ENCODE measurements at regions not wholly inside any gene's neighbourhood (a gene's known extent, or its start where the extent isn't known, plus 50 kb on each side); places are given as distances from the start of the nearest gene placed in this dataset.

DNA sequence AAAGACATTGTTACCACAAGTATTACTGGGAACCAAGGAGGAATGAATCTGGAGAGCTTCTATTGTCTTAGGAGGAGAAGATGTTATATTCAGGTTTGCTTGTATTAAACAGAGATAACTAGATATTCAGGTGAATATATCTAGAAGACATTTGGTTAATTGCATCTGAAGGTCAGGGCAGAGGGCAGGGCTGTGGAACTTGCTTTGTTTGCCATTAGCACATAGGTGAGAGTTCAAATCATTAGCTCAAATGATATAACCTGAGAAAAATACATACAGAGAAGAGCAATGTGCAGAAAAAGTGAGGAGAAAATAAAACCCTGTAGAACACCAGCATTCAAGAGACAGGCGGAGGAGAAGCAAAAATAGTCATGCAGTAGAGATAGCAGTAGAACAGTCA, 116.8 kb downstream of the DNAJB9 start:
- H3K9me3 ChIP-seq (ENCODE audit: control insufficient read depth, insufficient read depth, low read length), result no peaks in the 10 kb centered on the region
- H3K36me3 ChIP-seq (ENCODE audit: control insufficient read depth, insufficient read depth, low read length), result no peaks in the 10 kb centered on the region
- H3K27me3 ChIP-seq (ENCODE audit: control insufficient read depth, insufficient read depth, low read length), result no peaks in the 10 kb centered on the region
- H3K27ac ChIP-seq (ENCODE audit: low read length), result no peak overlapping the region
- no CpG with 5 or more reads among the region's 1 CpG for WGBS (ENCODE audit: insufficient coverage, insufficient read length)
- no peak overlapping the region for H3K4me3 ChIP-seq (ENCODE audit: low read length)
- no peaks in the 10 kb centered on the region for H3K4me1 ChIP-seq (ENCODE audit: control insufficient read depth, insufficient read depth, low read length)
- DNase-seq (ENCODE audit: low read depth, low spot score), result no peak

DNA sequence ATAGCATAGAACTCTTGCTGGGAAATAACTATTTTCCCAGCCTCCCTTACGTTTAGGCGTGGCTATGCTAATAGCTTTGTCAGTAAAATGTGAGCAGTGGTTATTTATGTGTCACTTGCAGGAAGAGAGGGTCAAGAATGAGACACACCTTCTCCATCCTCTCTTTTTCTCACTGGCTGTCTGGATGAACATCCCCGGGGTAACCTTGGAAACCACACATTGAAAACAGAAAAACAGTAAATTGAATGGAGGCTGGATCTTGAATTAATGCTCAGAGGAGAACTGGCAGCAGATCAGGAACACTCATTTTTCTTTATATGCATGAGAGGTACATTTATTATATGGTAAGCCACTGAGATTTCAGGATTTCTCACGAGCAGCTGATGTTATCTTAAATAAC, 127.6 kb downstream of the DNAJB9 start:
- no peak for DNase-seq (ENCODE audit: low read depth, low spot score)
- no peaks in the 10 kb centered on the region for H3K4me1 ChIP-seq (ENCODE audit: control insufficient read depth, insufficient read depth, low read length)
- no peak overlapping the region for H3K4me3 ChIP-seq (ENCODE audit: low read length)
- no peaks in the 10 kb centered on the region for H3K36me3 ChIP-seq (ENCODE audit: control insufficient read depth, insufficient read depth, low read length)
- no peak overlapping the region for H3K27ac ChIP-seq (ENCODE audit: low read length)
- no peaks in the 10 kb centered on the region for H3K9me3 ChIP-seq (ENCODE audit: control insufficient read depth, insufficient read depth, low read length)
- no CpG with 5 or more reads among the region's 4 CpGs for WGBS (ENCODE audit: insufficient coverage, insufficient read length)
- H3K27me3 ChIP-seq (ENCODE audit: control insufficient read depth, insufficient read depth, low read length), result no peaks in the 10 kb centered on the region

DNA sequence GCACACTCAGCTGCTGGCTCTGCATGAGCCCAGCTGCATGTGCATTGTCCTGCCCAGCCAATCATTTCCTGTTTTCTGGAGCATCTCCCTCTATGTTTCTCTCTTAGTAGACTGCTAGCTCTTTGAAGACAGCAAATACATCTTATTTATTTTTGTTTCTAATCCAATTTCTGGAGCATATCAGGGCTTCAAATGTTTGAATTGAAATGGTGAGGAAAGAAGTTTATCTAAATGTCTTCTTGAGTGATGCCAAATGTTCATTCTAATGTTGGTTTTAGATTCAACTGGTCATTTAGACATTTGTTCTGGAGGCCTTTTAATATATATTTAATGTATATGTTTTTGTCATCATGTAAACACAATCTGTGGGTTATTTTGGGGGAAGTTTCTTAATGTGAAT, 141.9 kb downstream of the DNAJB9 start:
- Histone ChIP-seq H3K27me3 (ENCODE audit: control insufficient read depth, insufficient read depth, low read length) (no peaks in the 10 kb centered on the region), H3K9me3 (ENCODE audit: control insufficient read depth, insufficient read depth, low read length) (no peaks in the 10 kb centered on the region), H3K36me3 (ENCODE audit: control insufficient read depth, insufficient read depth, low read length) (no peaks in the 10 kb centered on the region), H3K4me3 (ENCODE audit: low read length) (no peak overlapping the region), H3K27ac (ENCODE audit: low read length) (no peak overlapping the region), H3K4me1 (ENCODE audit: control insufficient read depth, insufficient read depth, low read length) (no peaks in the 10 kb centered on the region)
- no peak for DNase-seq (ENCODE audit: low read depth, low spot score)

DNA sequence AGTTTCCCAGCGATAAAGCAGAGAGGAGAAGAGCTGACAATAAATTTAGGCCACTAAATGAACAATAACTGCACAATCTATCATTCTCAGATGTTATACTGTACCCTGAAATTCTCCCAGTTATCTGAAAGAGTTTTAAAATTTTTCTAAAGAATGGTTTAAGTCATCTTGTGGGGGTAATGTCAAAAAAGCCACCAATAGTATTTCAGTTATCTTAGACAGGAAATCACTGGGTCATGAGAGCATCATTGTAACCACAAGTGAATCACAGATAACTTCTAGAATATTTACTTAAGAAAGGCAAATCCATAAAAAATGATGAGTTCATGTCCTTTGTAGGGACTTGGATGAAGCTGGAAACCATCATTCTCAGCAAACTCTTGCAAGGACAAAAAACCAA, 147.1 kb downstream of the DNAJB9 start:
- no peak overlapping the region for H3K27ac ChIP-seq (ENCODE audit: low read length)
- H3K4me3 ChIP-seq (ENCODE audit: low read length), result no peak overlapping the region
- no peak for DNase-seq (ENCODE audit: low read depth, low spot score)
- WGBS (ENCODE audit: insufficient coverage, insufficient read length), result no CpG with 5 or more reads among the region's 1 CpG
- H3K9me3 ChIP-seq (ENCODE audit: control insufficient read depth, insufficient read depth, low read length), result no peaks in the 10 kb centered on the region
- no peaks in the 10 kb centered on the region for H3K27me3 ChIP-seq (ENCODE audit: control insufficient read depth, insufficient read depth, low read length)
- no peaks in the 10 kb centered on the region for H3K36me3 ChIP-seq (ENCODE audit: control insufficient read depth, insufficient read depth, low read length)
- H3K4me1 ChIP-seq (ENCODE audit: control insufficient read depth, insufficient read depth, low read length), result no peaks in the 10 kb centered on the region

DNA sequence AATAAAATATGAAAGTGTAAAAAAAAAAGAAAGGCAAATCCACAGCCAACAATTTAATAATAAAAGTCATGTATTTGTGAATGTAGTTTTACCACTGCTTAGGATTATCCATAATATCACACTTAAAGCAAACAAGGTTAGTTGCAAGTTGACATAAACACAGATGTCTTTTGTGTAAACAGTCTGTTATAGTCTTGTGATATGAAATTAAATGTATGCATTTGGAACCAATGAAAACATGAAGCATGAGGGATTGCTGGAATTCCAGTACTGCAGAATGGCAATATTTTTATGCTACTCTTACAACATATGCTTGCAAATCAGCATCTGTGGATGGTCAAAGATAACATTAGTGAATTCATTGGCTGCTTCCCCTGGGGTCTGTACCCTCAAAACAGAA, 148.1 kb downstream of the DNAJB9 start:
- no peak overlapping the region for H3K27ac ChIP-seq (ENCODE audit: low read length)

DNA sequence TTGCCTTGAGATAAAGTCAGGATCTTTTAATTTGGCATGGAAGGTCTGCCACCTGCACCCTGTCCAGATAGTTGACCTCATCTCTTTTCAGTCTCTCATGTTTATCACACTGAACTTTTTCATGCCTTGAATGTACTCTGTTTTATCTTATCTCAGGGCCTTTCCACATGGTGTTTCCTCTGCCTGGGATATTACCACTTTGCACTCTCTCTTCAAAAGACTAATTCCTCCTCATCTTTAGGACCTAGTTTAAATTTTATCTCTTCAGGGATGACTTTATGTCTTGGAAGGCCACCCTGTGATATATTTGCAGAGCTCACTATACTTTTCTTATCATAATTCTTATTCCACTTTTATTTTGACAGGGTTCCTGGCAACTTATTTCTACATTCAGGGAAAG, 150.0 kb downstream of the DNAJB9 start:
- H3K27me3 ChIP-seq (ENCODE audit: control insufficient read depth, insufficient read depth, low read length), result no peaks in the 10 kb centered on the region
- H3K36me3 ChIP-seq (ENCODE audit: control insufficient read depth, insufficient read depth, low read length), result no peaks in the 10 kb centered on the region
- no peaks in the 10 kb centered on the region for H3K4me1 ChIP-seq (ENCODE audit: control insufficient read depth, insufficient read depth, low read length)
- H3K4me3 ChIP-seq (ENCODE audit: low read length), result no peak overlapping the region
- no peak for DNase-seq (ENCODE audit: low read depth, low spot score)
- no peak overlapping the region for H3K27ac ChIP-seq (ENCODE audit: low read length)
- no peaks in the 10 kb centered on the region for H3K9me3 ChIP-seq (ENCODE audit: control insufficient read depth, insufficient read depth, low read length)

More for the DNA sequence above, 148.1 kb downstream of the DNAJB9 start:
- H3K27me3 ChIP-seq (ENCODE audit: control insufficient read depth, insufficient read depth, low read length), result no peaks in the 10 kb centered on the region
- H3K36me3 ChIP-seq (ENCODE audit: control insufficient read depth, insufficient read depth, low read length), result no peaks in the 10 kb centered on the region
- no peak for DNase-seq (ENCODE audit: low read depth, low spot score)
- no peaks in the 10 kb centered on the region for H3K9me3 ChIP-seq (ENCODE audit: control insufficient read depth, insufficient read depth, low read length)
- no peak overlapping the region for H3K4me3 ChIP-seq (ENCODE audit: low read length)
- H3K4me1 ChIP-seq (ENCODE audit: control insufficient read depth, insufficient read depth, low read length), result no peaks in the 10 kb centered on the region

DNA sequence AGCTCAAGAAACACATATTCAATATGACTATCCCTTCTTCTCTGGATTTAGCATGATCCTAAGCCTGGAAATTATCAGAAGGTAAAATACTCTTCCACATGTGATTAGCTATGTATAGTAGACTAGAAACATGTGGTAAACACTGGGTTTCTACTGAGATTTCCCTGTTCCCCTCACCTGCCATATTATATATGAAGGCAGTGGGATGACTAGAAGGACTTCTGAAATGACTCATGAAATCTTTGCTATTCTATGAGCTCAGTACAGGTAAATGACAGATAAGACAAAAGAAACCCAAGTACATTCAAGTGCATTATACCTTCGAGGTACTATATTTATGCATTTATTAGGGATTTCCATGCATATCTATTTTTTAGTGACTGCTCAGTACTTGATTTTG, 152.9 kb downstream of the DNAJB9 start:
- Histone ChIP-seq H3K4me3 (ENCODE audit: low read length) (no peak overlapping the region), H3K4me1 (ENCODE audit: control insufficient read depth, insufficient read depth, low read length) (no peaks in the 10 kb centered on the region), H3K36me3 (ENCODE audit: control insufficient read depth, insufficient read depth, low read length) (no peaks in the 10 kb centered on the region), H3K27ac (ENCODE audit: low read length) (no peak overlapping the region), H3K9me3 (ENCODE audit: control insufficient read depth, insufficient read depth, low read length) (no peaks in the 10 kb centered on the region), H3K27me3 (ENCODE audit: control insufficient read depth, insufficient read depth, low read length) (no peaks in the 10 kb centered on the region)
- WGBS (ENCODE audit: insufficient coverage, insufficient read length), result no CpG with 5 or more reads among the region's 1 CpG
- DNase-seq (ENCODE audit: low read depth, low spot score), result no peak

DNA sequence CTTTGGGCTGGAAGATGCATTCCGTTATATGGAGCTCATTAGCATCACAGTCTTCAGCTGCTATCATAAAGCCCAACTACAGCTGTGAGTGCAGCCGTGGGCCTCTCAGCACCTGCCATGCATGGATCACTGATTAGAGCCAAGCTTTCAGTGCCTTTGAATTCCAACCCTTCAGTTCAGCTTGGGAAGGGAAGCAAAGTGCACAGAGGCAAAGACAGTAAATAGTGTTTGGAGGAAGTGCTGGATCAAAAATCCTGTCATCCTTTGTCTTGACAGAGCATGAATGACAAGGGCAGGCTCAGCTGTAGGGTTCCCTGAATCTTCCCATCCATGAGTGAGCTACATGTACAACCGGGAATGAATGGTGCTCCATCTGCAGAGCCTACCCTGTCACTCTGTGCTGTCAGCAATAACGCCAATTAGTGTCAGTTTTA, 153.7 kb downstream of the DNAJB9 start:
- Histone ChIP-seq H3K36me3 (ENCODE audit: control insufficient read depth, insufficient read depth, low read length) (no peaks in the 10 kb centered on the region), H3K4me3 (ENCODE audit: low read length) (no peak overlapping the region), H3K4me1 (ENCODE audit: control insufficient read depth, insufficient read depth, low read length) (no peaks in the 10 kb centered on the region), H3K27me3 (ENCODE audit: control insufficient read depth, insufficient read depth, low read length) (no peaks in the 10 kb centered on the region), H3K27ac (ENCODE audit: low read length) (no peak overlapping the region), H3K9me3 (ENCODE audit: control insufficient read depth, insufficient read depth, low read length) (no peaks in the 10 kb centered on the region)
- no peak for DNase-seq (ENCODE audit: low read depth, low spot score)
- WGBS (ENCODE audit: insufficient coverage, insufficient read length), result no CpG with 5 or more reads among the region's 4 CpGs

DNA sequence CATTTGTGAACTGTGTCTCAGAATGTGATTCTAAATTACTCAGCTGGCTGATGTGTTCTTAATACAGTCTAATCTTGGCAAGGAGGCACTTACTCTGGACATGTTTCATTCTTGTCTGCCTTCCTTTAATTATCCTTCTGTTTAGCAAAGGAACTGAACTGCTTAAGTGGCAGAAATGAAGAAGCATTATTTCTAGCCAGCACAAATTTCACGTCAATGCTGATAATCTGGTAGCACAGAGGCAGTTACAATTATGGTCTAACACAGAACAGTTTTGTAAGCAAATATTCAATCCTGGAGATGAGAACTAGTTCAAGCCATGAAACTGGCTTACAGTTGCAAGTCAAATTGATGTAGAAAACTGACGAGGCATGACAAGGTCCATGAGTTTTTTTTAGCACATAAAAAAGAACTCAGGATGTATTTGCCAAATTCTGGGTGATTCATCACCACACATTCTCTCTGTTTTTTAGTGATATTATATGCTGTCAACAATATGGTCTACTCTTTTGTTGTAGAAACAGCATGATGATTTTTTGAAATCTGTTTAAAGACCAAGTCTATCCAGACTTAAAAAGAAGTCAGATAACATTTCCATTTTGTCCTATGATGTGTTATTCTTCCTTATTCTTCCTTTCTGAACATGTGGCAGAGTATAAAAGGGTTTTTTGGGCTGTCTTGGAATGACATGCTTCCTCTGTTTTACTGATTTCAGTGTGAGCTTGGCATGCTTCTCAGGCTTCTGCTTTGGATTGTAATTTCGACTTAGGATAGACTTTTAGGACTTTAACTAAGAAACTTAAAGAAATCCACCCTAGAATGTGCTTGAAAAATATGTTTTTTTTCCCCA, 154.8 kb downstream of the DNAJB9 start:
- DNase-seq (ENCODE audit: low read depth, low spot score), result no peak
- no peak overlapping the region for H3K27ac ChIP-seq (ENCODE audit: low read length)
- no peaks in the 10 kb centered on the region for H3K27me3 ChIP-seq (ENCODE audit: control insufficient read depth, insufficient read depth, low read length)
- no peaks in the 10 kb centered on the region for H3K4me1 ChIP-seq (ENCODE audit: control insufficient read depth, insufficient read depth, low read length)
- WGBS (ENCODE audit: insufficient coverage, insufficient read length), result no CpG with 5 or more reads among the region's 3 CpGs
- no peaks in the 10 kb centered on the region for H3K9me3 ChIP-seq (ENCODE audit: control insufficient read depth, insufficient read depth, low read length)
- no peaks in the 10 kb centered on the region for H3K36me3 ChIP-seq (ENCODE audit: control insufficient read depth, insufficient read depth, low read length)
- no peak overlapping the region for H3K4me3 ChIP-seq (ENCODE audit: low read length)

DNA sequence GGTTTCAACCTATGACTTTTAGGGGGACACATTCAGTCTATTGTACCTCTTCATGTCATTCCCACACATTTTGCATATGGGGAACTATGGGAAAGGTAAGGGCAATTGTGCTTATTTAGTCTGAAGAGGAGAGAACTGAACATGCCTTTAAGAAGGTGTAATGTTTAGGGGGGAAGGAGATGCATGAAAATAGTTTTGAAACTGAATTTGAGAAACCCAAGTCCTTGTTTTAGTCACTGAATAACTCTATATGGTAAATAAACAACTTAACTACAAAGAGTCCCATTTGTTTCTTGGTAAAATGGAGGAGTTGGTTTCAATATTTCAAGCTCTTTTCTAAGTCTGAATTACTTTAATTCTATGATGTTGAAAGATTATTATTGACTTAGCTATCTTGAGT, 166.1 kb downstream of the DNAJB9 start:
- Histone ChIP-seq H3K4me1 (ENCODE audit: control insufficient read depth, insufficient read depth, low read length) (no peaks in the 10 kb centered on the region), H3K4me3 (ENCODE audit: low read length) (no peak overlapping the region), H3K27ac (ENCODE audit: low read length) (no peak overlapping the region), H3K36me3 (ENCODE audit: control insufficient read depth, insufficient read depth, low read length) (no peaks in the 10 kb centered on the region), H3K27me3 (ENCODE audit: control insufficient read depth, insufficient read depth, low read length) (no peaks in the 10 kb centered on the region), H3K9me3 (ENCODE audit: control insufficient read depth, insufficient read depth, low read length) (no peaks in the 10 kb centered on the region)
- DNase-seq (ENCODE audit: low read depth, low spot score), result no peak

DNA sequence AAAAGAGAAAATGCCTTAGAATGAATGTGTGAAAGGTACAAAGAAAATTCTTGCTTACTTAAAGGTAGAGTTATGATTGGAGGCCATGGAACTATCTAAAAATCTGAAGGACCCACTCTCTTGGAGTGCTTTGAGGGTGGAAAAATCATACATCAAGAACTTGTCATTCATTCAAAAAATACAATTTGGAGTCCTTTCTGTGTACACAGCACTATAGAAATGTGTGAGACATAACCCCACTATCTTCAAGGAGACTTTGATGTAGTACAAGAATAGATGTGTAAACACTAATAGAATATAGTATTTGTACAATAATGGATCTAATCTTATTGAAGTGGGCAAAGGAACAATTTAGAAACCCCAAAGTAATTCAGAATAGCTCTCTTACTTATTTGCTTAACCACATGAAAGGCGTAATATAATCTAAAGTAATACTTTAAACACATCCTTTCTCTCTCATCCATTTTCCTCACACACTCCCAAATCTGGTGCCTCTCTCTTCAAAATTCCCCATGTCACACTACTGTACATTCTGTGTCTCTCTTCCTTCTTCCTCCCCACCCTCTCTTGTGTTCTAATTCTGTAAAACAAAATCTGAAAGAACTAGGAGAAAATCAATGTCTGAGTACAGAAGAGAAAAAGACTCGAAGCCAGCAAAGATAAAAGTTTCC, 166.7 kb downstream of the DNAJB9 start:
- H3K27me3 ChIP-seq (ENCODE audit: control insufficient read depth, insufficient read depth, low read length), result no peaks in the 10 kb centered on the region
- H3K4me1 ChIP-seq (ENCODE audit: control insufficient read depth, insufficient read depth, low read length), result no peaks in the 10 kb centered on the region
- H3K27ac ChIP-seq (ENCODE audit: low read length), result no peak overlapping the region
- no peaks in the 10 kb centered on the region for H3K36me3 ChIP-seq (ENCODE audit: control insufficient read depth, insufficient read depth, low read length)
- WGBS (ENCODE audit: insufficient coverage, insufficient read length), result 100% methylated on average over 1 of the region's 2 CpGs
- no peaks in the 10 kb centered on the region for H3K9me3 ChIP-seq (ENCODE audit: control insufficient read depth, insufficient read depth, low read length)
- DNase-seq (ENCODE audit: low read depth, low spot score), result no peak
- no peak overlapping the region for H3K4me3 ChIP-seq (ENCODE audit: low read length)
